NCI-H748 treated with DMSO at 0.1 percent for 48 hours (cell line): ENCODE measurements at regions not wholly inside any gene's neighbourhood (a gene's known extent, or its start where the extent isn't known, plus 50 kb on each side); places are given as distances from the start of the nearest gene placed in this dataset.
A peak's percentile ranks its signal among the peaks of the same experiment; 100 is the strongest.

ENCODE experiments used
- DNase-seq: peaks from one replicate; lab custom pipeline; 2025; lab: John Stamatoyannopoulos, UW

- peak; percentile 20 for DNase-seq
Observed at GRCh38 chr5:107216587-107216986, 454.1 kb downstream of the EFNA5 start.

GRCh38 chr5:107215611-107216010, 455.1 kb downstream of the EFNA5 start:
- DNase-seq, result no peak

GRCh38 chr5:107213025-107213424, 457.7 kb downstream of the EFNA5 start:
- DNase-seq, result no peak

- DNase-seq, result no peak
Observed at GRCh38 chr5:107211630-107212029, 459.1 kb downstream of the EFNA5 start.

- DNase-seq, result no peak
Observed at GRCh38 chr5:107208867-107209266, 461.9 kb downstream of the EFNA5 start.

GRCh38 chr5:107204413-107204812, 466.3 kb downstream of the EFNA5 start:
- no peak for DNase-seq

- no peak for DNase-seq
Observed at GRCh38 chr5:107203243-107203642, 467.5 kb downstream of the EFNA5 start.

- no peak for DNase-seq
Observed at GRCh38 chr5:107199756-107200155, 471.0 kb downstream of the EFNA5 start.

- no peak for DNase-seq
Observed at GRCh38 chr5:107196500-107197059, 474.2 kb downstream of the EFNA5 start.

GRCh38 chr5:107195890-107196395, 474.8 kb downstream of the EFNA5 start:
- DNase-seq, result no peak

- no peak for DNase-seq
Observed at GRCh38 chr5:107184871-107185270, 485.9 kb downstream of the EFNA5 start.

GRCh38 chr5:107184066-107184465, 486.7 kb downstream of the EFNA5 start:
- no peak for DNase-seq

- no peak for DNase-seq
Observed at GRCh38 chr5:107170620-107171019, 500.1 kb downstream of the EFNA5 start.

GRCh38 chr5:107169867-107170266, 500.9 kb downstream of the EFNA5 start:
- DNase-seq, result no peak

- no peak for DNase-seq
Observed at GRCh38 chr5:107168848-107169752, 501.6 kb downstream of the EFNA5 start.

GRCh38 chr5:107168086-107168485, 502.7 kb downstream of the EFNA5 start:
- DNase-seq, result no peak

GRCh38 chr5:107165296-107165695, 505.4 kb downstream of the EFNA5 start:
- no peak for DNase-seq

GRCh38 chr5:107157809-107158208, 512.9 kb downstream of the EFNA5 start:
- no peak for DNase-seq

- peak; percentile 19 for DNase-seq
Observed at GRCh38 chr5:107155707-107156106, 515.0 kb downstream of the EFNA5 start.

GRCh38 chr5:107154593-107154992, 516.1 kb downstream of the EFNA5 start:
- DNase-seq, result no peak

GRCh38 chr5:107153283-107153682, 517.5 kb downstream of the EFNA5 start:
- no peak for DNase-seq

- DNase-seq, result no peak
Observed at GRCh38 chr5:107149243-107150005, 521.3 kb downstream of the EFNA5 start.

GRCh38 chr5:107147589-107147988, 523.1 kb downstream of the EFNA5 start:
- DNase-seq, result no peak
